Kidney epithelial cell (primary cell): ENCODE measurements at regions not wholly inside any gene's neighbourhood (a gene's known extent, or its start where the extent isn't known, plus 50 kb on each side); places are given as distances from the start of the nearest gene placed in this dataset.

Experiments used
- DNase-seq: peaks from one replicate; pipeline ENCODE4 v3.0.0-alpha.2; 2010; ENCODE audit warnings: low read depth
- H3K27me3 ChIP-seq: 2 replicates; pipeline ENCODE4 v1.6.0; 2011; ENCODE audit warnings: low read length; ENCODE audit not compliant: control insufficient read depth, insufficient read depth
- H3K36me3 ChIP-seq: 2 replicates; pipeline ENCODE4 v1.5.1; 2011; ENCODE audit warnings: low read length; ENCODE audit not compliant: control insufficient read depth, insufficient read depth
- H3K4me3 ChIP-seq: 2 replicates; pipeline ENCODE4 v1.5.1; 2011; ENCODE audit warnings: low read depth, mild to moderate bottlenecking, control low read depth, low read length
- TF ChIP-seq, protein P1 (sequence below): IDR thresholded peaks from 2 replicates; pipeline ENCODE4 v1.5.1; 2011; ENCODE audit warnings: mild to moderate bottlenecking, moderate library complexity, low read length, control low read depth, inconsistent platforms; ENCODE audit not compliant: insufficient read depth, poor library complexity, severe bottlenecking

DNA sequence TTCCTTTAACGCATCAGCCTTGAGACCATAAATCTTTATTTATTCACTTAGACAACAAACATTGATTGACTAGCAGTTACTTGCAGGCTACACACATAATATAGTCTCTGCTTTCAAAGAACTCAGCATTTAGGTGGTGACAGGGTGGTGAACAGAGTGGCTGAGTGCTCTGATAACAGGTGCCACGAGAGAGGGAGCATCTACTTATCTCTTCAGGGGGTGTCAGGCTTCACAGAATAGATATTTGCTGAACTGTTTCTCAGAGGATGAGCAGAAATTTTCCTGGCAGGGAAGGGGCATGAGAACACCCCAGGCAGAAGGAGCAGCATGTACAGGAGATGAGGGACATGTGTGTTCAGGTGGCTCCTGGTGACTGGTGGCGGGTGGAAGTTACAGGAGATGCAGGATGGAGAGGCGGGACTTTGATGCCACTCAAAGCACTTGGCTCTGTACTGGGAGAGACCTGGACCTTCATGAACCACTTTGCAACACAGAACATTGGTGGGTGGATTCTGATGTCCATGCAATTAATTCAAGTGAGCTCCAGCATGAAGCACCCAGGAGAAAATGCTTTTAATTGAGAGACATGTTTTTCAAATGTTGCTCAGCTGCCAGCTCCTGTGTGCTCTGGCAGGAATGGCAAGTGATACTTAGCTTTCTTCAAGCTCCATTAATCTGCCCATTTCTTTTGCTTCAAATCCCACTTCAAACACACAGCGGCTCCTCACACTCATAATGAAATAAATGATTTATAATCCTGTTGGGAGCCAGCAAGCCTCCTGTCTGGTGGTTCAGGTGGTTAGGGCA is 248.9 kb downstream of the MYCN start:
- Histone ChIP-seq H3K27me3 (no peaks in the 10 kb centered on the region), H3K36me3 (no peaks in the 10 kb centered on the region), H3K4me3 (no peak overlapping the region)
- DNase-seq = peak; percentile 2
- TF ChIP-seq, protein P1, sequence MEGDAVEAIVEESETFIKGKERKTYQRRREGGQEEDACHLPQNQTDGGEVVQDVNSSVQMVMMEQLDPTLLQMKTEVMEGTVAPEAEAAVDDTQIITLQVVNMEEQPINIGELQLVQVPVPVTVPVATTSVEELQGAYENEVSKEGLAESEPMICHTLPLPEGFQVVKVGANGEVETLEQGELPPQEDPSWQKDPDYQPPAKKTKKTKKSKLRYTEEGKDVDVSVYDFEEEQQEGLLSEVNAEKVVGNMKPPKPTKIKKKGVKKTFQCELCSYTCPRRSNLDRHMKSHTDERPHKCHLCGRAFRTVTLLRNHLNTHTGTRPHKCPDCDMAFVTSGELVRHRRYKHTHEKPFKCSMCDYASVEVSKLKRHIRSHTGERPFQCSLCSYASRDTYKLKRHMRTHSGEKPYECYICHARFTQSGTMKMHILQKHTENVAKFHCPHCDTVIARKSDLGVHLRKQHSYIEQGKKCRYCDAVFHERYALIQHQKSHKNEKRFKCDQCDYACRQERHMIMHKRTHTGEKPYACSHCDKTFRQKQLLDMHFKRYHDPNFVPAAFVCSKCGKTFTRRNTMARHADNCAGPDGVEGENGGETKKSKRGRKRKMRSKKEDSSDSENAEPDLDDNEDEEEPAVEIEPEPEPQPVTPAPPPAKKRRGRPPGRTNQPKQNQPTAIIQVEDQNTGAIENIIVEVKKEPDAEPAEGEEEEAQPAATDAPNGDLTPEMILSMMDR = no peak

DNA sequence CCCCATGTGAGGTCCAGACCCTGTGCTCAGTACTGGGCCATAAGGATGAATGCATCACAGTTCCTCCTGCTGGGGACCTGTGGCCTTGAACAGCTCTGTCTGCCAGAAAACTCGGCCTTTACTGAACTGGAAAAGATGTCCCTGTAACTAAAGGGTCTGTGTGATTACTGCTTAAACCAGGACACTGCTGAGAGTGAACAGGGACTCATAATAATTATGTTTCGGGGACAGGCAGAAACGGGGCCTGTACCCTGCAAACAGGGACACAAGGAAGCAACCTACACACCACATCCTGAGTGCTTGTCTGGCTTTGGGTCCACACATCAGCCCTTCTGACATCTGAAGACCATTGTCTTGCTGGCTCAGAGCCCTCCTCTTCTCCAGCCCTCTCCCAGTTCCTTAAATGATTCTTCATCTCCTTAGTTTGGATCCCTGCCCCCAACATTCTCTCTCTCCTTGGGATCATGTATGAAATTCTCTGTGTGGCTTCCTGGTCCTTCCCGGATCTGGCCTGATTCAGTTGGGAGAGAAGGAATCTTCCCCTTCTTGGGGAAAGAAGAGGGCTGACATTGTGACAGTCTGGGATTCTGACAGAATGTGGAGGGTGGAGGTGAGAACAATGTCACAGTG is 248.0 kb downstream of the MYCN start:
- no peak overlapping the region for H3K4me3 ChIP-seq
- no peak for DNase-seq
- H3K36me3 ChIP-seq = no peaks in the 10 kb centered on the region
- TF ChIP-seq, protein P1 = no peak
- no peaks in the 10 kb centered on the region for H3K27me3 ChIP-seq

- Histone ChIP-seq H3K4me3 (no peak overlapping the region), H3K27me3 (no peaks in the 10 kb centered on the region), H3K36me3 (no peaks in the 10 kb centered on the region)
- TF ChIP-seq, protein P1 = no peak
- no peak for DNase-seq
These were observed 247.1 kb downstream of the MYCN start for GRCh38 chr2:16187482-16187817.

GRCh38 chr2:16186661-16187481 is 246.5 kb downstream of the MYCN start:
- H3K36me3 ChIP-seq = no peaks in the 10 kb centered on the region
- no peak overlapping the region for H3K4me3 ChIP-seq
- DNase-seq = no peak
- no peaks in the 10 kb centered on the region for H3K27me3 ChIP-seq
- TF ChIP-seq, protein P1 = no peak

- no peaks in the 10 kb centered on the region for H3K36me3 ChIP-seq
- no peak for DNase-seq
- TF ChIP-seq, protein P1 = no peak
- no peak overlapping the region for H3K4me3 ChIP-seq
- no peaks in the 10 kb centered on the region for H3K27me3 ChIP-seq
These were observed 245.5 kb downstream of the MYCN start for GRCh38 chr2:16185801-16186272.
